AG10803 (cell line): ENCODE measurements at regions not wholly inside any gene's neighbourhood (a gene's known extent, or its start where the extent isn't known, plus 50 kb on each side); places are given as distances from the start of the nearest gene placed in this dataset.
A peak's percentile ranks its signal among the peaks of the same experiment; 100 is the strongest.

Experiments
- DNase-seq: peaks from one replicate; pipeline ENCODE4 v3.0.0; 2010; ENCODE audit warnings: low read depth
- H3K4me3 ChIP-seq: 2 replicates; pipeline ENCODE4 v1.5.1; 2011; ENCODE audit warnings: mild to moderate bottlenecking, low read length, control low read depth
- CTCF ChIP-seq: conservative IDR thresholded peaks from 2 replicates; pipeline ENCODE4 v1.5.1; 2011; ENCODE audit warnings: mild to moderate bottlenecking, low read length, control low read depth, inconsistent platforms

DNA sequence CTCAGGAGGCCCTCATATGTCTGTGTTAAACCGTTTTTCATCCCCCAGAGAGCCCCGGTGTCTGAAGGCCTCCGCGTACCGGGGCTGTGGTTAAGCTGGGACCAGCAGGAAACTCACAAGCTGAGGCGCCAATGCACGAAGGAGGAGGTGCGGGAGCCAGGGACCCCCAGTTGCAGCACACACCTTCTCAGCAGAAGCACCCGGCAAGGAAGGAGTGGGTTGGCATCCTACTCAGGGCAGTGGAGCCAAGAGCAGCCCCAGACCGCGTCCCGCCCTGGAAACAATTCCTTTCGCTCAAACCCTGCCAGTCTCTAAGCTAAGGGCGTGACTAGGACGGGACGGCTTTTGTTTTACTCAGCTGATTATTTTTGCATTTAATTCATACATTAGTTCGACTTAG, 726.9 kb downstream of the BRD1 start:
- no peak for DNase-seq
- TF ChIP-seq CTCF: no peak
- no peak overlapping the region for H3K4me3 ChIP-seq

- no peak overlapping the region for H3K4me3 ChIP-seq
- no peak for DNase-seq
- TF ChIP-seq CTCF: no peak
Measured at GRCh38 chr22:49100316-49100715, 727.4 kb downstream of the BRD1 start.

- DNase-seq: peak; percentile 12
- TF ChIP-seq CTCF: no peak
- H3K4me3 ChIP-seq: no peak overlapping the region
Measured at GRCh38 chr22:49099496-49100124, 728.1 kb downstream of the BRD1 start.

GRCh38 chr22:49099089-49099488, 728.6 kb downstream of the BRD1 start:
- no peak for DNase-seq
- TF ChIP-seq CTCF: no peak
- no peak overlapping the region for H3K4me3 ChIP-seq

- no peak overlapping the region for H3K4me3 ChIP-seq
- no peak for TF ChIP-seq CTCF
- DNase-seq: no peak
Measured at GRCh38 chr22:49097966-49098365, 729.7 kb downstream of the BRD1 start.

- no peak for DNase-seq
- no peak overlapping the region for H3K4me3 ChIP-seq
- TF ChIP-seq CTCF: no peak
Measured at GRCh38 chr22:49097171-49097925, 730.3 kb downstream of the BRD1 start.

DNA sequence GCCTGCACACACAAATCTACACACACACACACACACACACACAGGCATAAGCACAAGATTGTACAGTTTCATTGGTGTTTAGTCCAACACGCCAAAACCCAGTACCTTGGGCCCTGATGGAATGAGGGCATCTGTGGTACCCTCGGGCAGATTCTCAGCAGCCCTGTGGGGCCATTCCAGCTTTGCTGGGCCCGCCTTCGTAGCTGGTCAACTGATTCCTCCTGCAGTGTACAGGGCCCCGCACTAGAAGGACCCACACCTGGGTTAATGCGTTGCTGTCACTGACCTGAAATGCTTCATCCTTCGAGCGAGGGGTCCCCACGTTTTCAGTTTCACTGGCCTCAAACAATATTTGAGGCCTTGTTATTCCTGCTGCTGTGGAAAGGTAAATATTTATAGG, 731.2 kb downstream of the BRD1 start:
- H3K4me3 ChIP-seq: no peak overlapping the region
- DNase-seq: no peak
- TF ChIP-seq CTCF: no peak
